ENCODE measurements at regions not wholly inside any gene's neighbourhood (a gene's known extent, or its start where the extent isn't known, plus 50 kb on each side); places are given as distances from the start of the nearest gene placed in this dataset.

- TF ChIP-seq CTCF (IDR thresholded peaks at IDR 0.05; ENCODE audit: poor library complexity) = no peak
- no peak for TF ChIP-seq EZH2phosphoT487 (IDR thresholded peaks at IDR 0.05; ENCODE audit: low read depth, severe bottlenecking, unreplicated experiment)
Measured at GRCh38 chr9:1775230-1775629, 239.9 kb upstream of the SMARCA2 start.

All from hepatocyte (in vitro differentiated cells).